SK-N-MC (cell line): ENCODE measurements at regions not wholly inside any gene's neighbourhood (a gene's known extent, or its start where the extent isn't known, plus 50 kb on each side); places are given as distances from the start of the nearest gene placed in this dataset.
"Not testable (repeated sequence)": the region's sequence is repeated elsewhere in the genome, so short reads cannot be mapped to it uniquely, and the experiment has no call there.

ENCODE experiments used
- DNase-seq: peaks from one replicate; pipeline ENCODE4 v3.0.0-alpha.2; 2011; ENCODE audit warnings: low read depth, low spot score
- H3K27ac ChIP-seq: fragments of 200-600 bp; sonication (generic); 2 replicates; pipeline ENCODE4 v1.5.1; 2016; ENCODE audit warnings: mixed run types
- H3K36me3 ChIP-seq: fragments of 200-600 bp; sonication (generic); 2 replicates; pipeline ENCODE4 v1.6.1; 2017; ENCODE audit warnings: antibody characterized with exemption, low read length, mixed read lengths; ENCODE audit not compliant: insufficient read depth
- H3K4me3 ChIP-seq: fragments of 200-600 bp; sonication (generic); 2 replicates; pipeline ENCODE4 v1.5.1; 2016
- H3K9ac ChIP-seq: fragments of 200-600 bp; sonication (generic); 2 replicates; pipeline ENCODE4 v1.8.0; 2017; ENCODE audit warnings: mixed run types, mixed read lengths; ENCODE audit not compliant: insufficient read length
- H3K9me3 ChIP-seq: fragments of 200-600 bp; sonication (generic); 2 replicates; pipeline ENCODE4 v1.6.1; 2017; ENCODE audit warnings: low read depth, mild to moderate bottlenecking, antibody characterized with exemption, low read length, moderate library complexity, mixed read lengths
- EZH2 ChIP-seq: fragments of 200-600 bp; sonication (generic); IDR thresholded peaks from one replicate; pipeline ENCODE4 v1.6.1; 2017; ENCODE audit warnings: antibody characterized with exemption
- FOXP2 ChIP-seq: optimal IDR thresholded peaks from 2 replicates; pipeline ENCODE3; 2011; ENCODE audit warnings: mild to moderate bottlenecking, moderate library complexity; ENCODE audit not compliant: insufficient read depth; ENCODE audit errors: extremely low read length, control extremely low read depth
- POLR2AphosphoS5 ChIP-seq: IDR thresholded peaks from 2 replicates; pipeline ENCODE4 v1.6.1; 2012; ENCODE audit warnings: mild to moderate bottlenecking, low read depth, low read length, borderline replicate concordance

DNA sequence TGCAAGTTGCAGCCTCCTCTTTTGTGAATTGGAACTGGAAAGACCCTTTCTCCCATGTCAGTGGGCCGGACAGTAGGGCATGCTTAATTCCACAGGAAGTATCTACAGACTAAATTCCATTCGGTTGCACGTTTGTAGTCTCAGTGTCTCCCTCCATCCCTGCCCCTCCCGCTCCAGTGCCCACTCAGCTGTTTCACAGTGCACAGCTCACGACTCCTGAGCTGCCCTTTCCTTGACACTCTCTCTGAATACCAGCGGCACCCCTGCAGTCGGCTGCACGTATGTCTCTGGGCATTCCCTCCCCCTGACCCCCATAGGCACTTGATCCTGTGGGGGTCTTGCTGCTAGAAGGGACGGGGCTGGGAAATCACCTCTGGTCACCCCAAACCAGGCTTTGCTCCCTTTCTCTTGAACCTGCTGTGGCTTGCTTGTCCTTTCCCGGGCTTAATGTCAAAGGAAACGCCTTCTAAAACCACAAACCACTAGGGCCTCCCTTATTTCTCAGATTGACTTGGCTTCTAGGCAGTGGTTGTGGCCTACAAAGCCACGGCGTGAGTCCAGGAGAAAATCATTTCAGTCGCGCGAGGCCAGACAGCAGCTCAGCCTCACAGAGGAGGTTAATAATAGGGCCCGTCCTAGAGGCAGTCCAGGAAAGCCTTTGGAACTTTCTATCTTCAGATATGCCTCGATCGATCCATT, 365.3 kb upstream of the PROX1 start:
- TF ChIP-seq EZH2 = no peak
- no peak for TF ChIP-seq POLR2AphosphoS5
- TF ChIP-seq FOXP2 = no peak

DNA sequence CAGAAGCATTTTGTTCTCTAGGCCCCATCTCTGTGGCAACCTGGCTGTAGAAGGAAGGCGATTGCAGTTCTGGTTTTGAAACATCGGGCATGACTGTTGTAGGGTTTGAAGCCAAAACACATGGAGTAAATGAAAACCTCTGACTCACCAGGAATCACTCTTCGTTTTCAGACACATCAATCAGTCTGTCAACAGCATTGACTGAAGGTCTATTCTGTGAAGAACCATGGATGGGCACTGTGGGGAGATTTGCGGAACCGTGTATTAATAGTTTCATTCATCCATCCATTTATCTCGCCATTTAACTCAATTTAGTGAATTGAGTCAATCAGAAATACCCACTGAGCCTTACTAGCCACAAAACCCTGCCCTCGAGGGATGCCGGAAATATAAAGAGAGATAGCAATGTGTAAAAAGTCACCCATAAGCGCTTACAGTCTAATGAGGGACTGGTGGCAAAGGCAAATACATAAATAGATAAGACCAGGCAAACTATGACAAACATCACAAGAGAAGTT, 364.6 kb upstream of the PROX1 start:
- TF ChIP-seq FOXP2 (no peak), POLR2AphosphoS5 (no peak), EZH2 (no peak)
- Histone ChIP-seq H3K4me3 (no peak overlapping the region), H3K27ac (no peak overlapping the region), H3K9me3 (no peaks in the 10 kb centered on the region), H3K36me3 (no peaks in the 10 kb centered on the region), H3K9ac (no peak overlapping the region)
- no peak for DNase-seq

More for the DNA sequence above, 365.3 kb upstream of the PROX1 start:
- H3K9me3 ChIP-seq = no peaks in the 10 kb centered on the region
- H3K27ac ChIP-seq = no peak overlapping the region
- H3K36me3 ChIP-seq = no peaks in the 10 kb centered on the region
- no peak for DNase-seq
- no peak overlapping the region for H3K9ac ChIP-seq
- H3K4me3 ChIP-seq = no peak overlapping the region

DNA sequence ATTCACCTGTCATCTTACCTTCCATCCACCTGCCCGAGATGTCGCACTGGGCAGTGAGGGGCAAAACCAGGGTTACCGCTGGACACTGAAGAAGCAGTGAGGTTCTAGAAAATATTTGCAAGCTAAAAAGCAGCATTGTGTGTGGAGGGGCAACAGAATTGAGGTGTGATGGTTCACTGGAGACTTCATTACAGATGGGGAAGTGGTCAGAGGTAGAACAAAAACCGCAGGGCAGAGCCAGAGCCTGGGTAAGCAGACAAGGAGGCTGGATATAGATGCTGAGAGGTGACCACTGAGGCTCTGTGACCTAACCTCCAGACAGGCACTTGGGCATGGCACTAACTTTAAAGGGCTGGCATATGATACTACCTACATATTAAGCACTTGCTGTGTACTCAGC, 363.9 kb upstream of the PROX1 start:
- no peaks in the 10 kb centered on the region for H3K9me3 ChIP-seq
- H3K36me3 ChIP-seq = no peaks in the 10 kb centered on the region
- H3K9ac ChIP-seq = no peak overlapping the region
- no peak overlapping the region for H3K4me3 ChIP-seq
- H3K27ac ChIP-seq = no peak overlapping the region
- no peak for TF ChIP-seq EZH2
- TF ChIP-seq POLR2AphosphoS5 = no peak
- no peak for TF ChIP-seq FOXP2
- no peak for DNase-seq

DNA sequence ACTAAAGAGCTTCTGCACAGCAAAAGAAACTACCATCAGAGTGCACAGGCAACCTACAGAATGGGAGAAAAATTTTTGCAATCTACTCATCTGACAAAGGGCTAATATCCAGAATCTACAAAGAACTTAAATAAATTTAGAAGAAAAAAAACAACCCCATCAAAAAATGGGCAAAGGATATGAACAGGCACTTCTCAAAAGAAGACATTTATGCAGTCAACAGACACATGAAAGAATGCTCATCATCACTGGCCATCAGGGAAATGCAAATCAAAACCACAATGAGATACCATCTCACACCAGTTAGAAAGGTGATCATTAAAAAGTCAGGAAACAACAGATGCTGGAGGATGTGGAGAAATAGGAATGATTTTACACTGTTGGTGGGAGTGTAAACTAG, 351.0 kb upstream of the PROX1 start:
- not testable (repeated sequence) for H3K9ac ChIP-seq, H3K9me3 ChIP-seq, H3K27ac ChIP-seq, H3K36me3 ChIP-seq, DNase-seq, H3K4me3 ChIP-seq

DNA sequence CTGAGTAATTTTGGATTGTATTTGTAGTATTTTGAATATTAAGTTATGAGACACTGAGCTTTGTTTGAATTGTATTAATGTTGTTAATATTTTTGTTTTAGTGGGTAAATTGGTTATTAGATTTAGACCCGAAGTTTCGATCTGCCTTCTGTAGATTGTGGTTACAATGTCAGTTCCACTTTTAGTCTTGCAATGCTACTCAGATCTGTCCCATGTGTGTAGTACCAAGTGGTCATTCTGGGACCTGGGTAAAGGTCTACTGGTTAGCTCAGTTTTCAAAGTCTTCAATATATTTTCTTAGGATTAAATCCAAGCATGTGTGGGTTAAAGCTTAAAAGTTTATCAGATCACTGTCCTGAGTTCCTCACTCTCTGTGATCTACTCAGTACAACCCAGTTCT, 346.5 kb upstream of the PROX1 start:
- no peak overlapping the region for H3K4me3 ChIP-seq
- no peak for DNase-seq
- TF ChIP-seq FOXP2 = no peak
- TF ChIP-seq EZH2 = no peak
- TF ChIP-seq POLR2AphosphoS5 = no peak
- H3K27ac ChIP-seq = no peak overlapping the region
- H3K9me3 ChIP-seq = no peaks in the 10 kb centered on the region
- H3K9ac ChIP-seq = no peak overlapping the region
- H3K36me3 ChIP-seq = no peaks in the 10 kb centered on the region

DNA sequence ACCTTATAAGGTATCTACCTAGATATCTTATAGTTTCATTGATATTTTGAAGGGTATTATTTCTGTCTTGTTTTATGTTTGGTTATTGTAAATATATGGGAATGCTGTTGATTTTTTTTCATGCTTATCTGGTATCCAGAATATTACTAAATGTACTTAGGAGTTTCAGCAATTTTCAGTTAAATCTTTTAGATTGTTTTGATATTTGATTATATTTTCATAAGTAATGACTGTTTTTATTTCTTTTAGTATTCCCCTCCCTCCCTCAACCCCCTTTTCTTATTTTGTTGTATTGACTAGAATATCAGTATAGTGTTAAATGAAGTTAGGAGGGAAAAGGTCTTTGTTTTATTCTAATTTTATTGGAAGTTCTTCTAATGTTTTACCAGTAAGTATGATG, 344.4 kb upstream of the PROX1 start:
- no peaks in the 10 kb centered on the region for H3K36me3 ChIP-seq
- TF ChIP-seq POLR2AphosphoS5 (no peak), EZH2 (no peak), FOXP2 (no peak)
- H3K4me3 ChIP-seq = no peak overlapping the region
- DNase-seq = no peak
- H3K9ac ChIP-seq = no peak overlapping the region
- no peaks in the 10 kb centered on the region for H3K9me3 ChIP-seq
- H3K27ac ChIP-seq = no peak overlapping the region

DNA sequence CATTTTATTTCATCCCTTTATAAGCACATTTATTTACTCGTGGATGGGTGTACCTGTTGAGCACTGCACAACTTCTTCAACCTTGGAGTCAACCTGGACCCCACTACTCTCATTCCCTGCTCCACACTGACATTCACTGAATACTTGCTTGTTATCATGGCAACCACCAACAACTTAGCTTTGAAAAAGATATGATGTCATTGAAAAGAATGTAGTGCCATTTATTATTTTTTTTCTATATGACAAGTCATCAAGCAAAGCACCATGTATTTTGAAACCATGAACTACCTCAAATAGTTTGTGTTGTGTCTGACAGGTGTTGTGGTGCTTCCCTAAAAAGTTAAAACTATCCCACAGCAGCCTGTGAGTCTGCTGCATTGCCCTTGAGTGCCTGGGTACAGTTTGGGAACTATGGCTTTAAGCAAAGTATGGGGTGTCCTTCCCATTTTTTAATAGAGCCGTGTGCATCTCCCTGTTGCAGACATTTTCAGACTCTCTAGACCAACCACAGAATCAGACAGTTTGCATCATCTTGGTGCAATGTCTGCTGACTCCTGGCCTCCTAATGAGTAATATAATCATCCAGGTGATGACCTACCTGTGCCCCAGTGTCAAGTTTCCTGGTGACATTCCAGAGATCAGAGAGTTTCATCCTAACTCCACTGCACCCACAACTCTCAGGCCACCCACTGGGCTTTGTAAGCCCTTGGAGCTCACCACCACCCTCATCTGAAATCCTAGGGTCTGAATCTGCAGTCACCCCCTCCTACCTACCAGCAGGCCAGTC, 339.7 kb upstream of the PROX1 start:
- Histone ChIP-seq H3K36me3 (no peaks in the 10 kb centered on the region), H3K4me3 (no peak overlapping the region), H3K9me3 (no peaks in the 10 kb centered on the region), H3K27ac (no peak overlapping the region), H3K9ac (no peak overlapping the region)
- TF ChIP-seq FOXP2 (no peak), POLR2AphosphoS5 (no peak), EZH2 (no peak)
- DNase-seq = no peak

DNA sequence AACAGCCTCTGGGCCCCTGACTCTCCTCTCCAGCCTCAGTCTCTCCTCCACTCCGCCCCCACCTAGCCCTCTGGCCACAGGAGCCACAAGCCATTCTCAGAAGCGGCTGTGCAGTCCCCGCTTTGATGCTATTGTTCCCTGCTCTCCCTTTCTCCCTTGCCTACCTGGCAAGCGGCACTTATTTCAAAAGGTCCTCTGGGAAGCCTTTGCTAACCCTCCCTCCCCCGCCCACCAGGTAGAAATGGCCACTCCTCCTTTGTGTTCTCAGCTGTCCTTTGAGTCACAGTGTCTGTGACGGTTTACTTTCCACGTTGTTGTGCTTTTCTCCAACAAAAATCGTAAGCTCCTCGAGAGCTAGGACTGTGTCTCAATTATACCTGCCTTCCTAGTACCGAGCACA, 338.4 kb upstream of the PROX1 start:
- TF ChIP-seq FOXP2 = no peak
- DNase-seq = no peak
- H3K36me3 ChIP-seq = no peaks in the 10 kb centered on the region

DNA sequence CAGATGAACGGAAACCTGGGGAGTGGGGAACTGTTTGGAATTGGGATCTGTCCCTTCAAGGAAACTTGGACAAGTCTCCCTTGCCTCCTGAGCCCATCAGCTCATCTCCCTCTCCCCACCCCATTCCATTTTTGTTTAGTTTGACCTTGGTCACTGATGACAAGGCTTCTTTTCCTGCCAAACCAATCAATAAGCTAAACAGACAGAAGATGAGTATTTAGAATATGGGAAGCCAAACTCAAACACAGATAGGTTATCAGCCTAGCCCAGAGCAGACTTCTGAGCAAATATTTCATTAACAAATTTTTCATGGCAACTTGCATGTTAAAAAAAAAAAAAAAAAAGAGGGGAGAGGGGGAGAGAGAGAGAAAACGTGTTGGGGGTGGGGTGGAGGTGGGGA, 337.2 kb upstream of the PROX1 start:
- Histone ChIP-seq H3K9me3 (no peaks in the 10 kb centered on the region), H3K27ac (no peak overlapping the region), H3K4me3 (no peak overlapping the region), H3K36me3 (no peaks in the 10 kb centered on the region), H3K9ac (no peak overlapping the region)
- TF ChIP-seq POLR2AphosphoS5 = no peak
- no peak for TF ChIP-seq FOXP2
- no peak for TF ChIP-seq EZH2
- DNase-seq = no peak

More for the DNA sequence above, 338.4 kb upstream of the PROX1 start:
- H3K9me3 ChIP-seq = no peaks in the 10 kb centered on the region
- no peak overlapping the region for H3K27ac ChIP-seq
- H3K9ac ChIP-seq = no peak overlapping the region
- H3K4me3 ChIP-seq = no peak overlapping the region
